ENCODE measurements at regions not wholly inside any gene's neighbourhood (a gene's known extent, or its start where the extent isn't known, plus 50 kb on each side); places are given as distances from the start of the nearest gene placed in this dataset.

DNA sequence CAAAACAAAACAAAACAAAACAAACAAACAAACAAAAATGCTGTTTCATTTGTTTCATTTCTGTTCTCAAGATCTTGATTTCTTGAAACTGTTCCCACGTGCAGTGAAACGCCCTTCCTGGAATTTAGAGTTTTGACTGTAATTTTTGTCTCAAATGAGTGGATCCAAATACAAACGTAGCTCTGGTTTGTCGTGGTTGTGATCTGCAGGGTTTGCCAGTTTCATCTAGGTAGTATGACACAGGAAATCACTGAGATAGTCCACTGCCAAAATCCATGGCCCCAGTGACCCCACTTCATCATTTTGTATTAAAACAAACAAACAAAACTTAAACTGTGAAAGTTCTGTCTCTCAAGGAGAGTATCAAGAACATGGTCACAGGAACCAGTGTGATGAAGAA lies 838.6 kb downstream of the BCL11B start:
- TF ChIP-seq, protein P1, sequence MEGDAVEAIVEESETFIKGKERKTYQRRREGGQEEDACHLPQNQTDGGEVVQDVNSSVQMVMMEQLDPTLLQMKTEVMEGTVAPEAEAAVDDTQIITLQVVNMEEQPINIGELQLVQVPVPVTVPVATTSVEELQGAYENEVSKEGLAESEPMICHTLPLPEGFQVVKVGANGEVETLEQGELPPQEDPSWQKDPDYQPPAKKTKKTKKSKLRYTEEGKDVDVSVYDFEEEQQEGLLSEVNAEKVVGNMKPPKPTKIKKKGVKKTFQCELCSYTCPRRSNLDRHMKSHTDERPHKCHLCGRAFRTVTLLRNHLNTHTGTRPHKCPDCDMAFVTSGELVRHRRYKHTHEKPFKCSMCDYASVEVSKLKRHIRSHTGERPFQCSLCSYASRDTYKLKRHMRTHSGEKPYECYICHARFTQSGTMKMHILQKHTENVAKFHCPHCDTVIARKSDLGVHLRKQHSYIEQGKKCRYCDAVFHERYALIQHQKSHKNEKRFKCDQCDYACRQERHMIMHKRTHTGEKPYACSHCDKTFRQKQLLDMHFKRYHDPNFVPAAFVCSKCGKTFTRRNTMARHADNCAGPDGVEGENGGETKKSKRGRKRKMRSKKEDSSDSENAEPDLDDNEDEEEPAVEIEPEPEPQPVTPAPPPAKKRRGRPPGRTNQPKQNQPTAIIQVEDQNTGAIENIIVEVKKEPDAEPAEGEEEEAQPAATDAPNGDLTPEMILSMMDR (IDR thresholded peaks at IDR 0.05; ENCODE audit: insufficient read depth, low read length): no peak
- no peak for TF ChIP-seq GABPA (IDR thresholded peaks at IDR 0.05; ENCODE audit: low read depth)
